SK-N-SH (cell line): ENCODE measurements at regions not wholly inside any gene's neighbourhood (a gene's known extent, or its start where the extent isn't known, plus 50 kb on each side); places are given as distances from the start of the nearest gene placed in this dataset.

Experiments
- CTCF ChIA-PET: fragments of 300-600, 350-600 bp; formaldehyde crosslinking; extraction: SDS; loops from one replicate; lab custom pipeline; 2021; lab: Yijun Ruan, JAX
- POLR2A ChIA-PET: fragments of 350-600 bp; sonication (Branson Sonifier 250); formaldehyde crosslinking; extraction: SDS; loops from one replicate; lab custom pipeline; 2020; ENCODE audit warnings: antibody characterized with exemption, inconsistent platforms; lab: Yijun Ruan, JAX
- DNase-seq: peaks from one replicate; pipeline ENCODE4 v3.0.0; 2012
- H2AFZ ChIP-seq: fragments of 200-600 bp; sonication (generic); 2 replicates; pipeline ENCODE4 v1.8.1; 2016; ENCODE audit warnings: antibody characterized with exemption, mild to moderate bottlenecking, low read depth
- H3F3A ChIP-seq: fragments of 200-600 bp; sonication (generic); replicated peaks from 2 replicates; pipeline ENCODE3; 2016; ENCODE audit warnings: antibody characterized with exemption, mild to moderate bottlenecking; ENCODE audit not compliant: insufficient read depth
- H3K27ac ChIP-seq, 2 experiments: fragments of 200-500 bp in 1 of 2; fragments of 200-600 bp in 1 of 2; sonication (Bioruptor generic) in 1 of 2; sonication (generic), shearing (Covaris generic) in 1 of 2; 2 replicates each; pipeline versions ENCODE4 v1.5.1 to v1.6.1; 2014 to 2016; ENCODE audit warnings: low read depth in 2 of 2, inconsistent platforms in 1 of 2, low read length in 1 of 2, mild to moderate bottlenecking in 1 of 2, mixed read lengths in 1 of 2
- H3K27me3 ChIP-seq: fragments of 200-600 bp; sonication (generic), shearing (Covaris generic); 2 replicates; pipeline ENCODE4 v1.6.1; 2016; ENCODE audit warnings: mixed run types; ENCODE audit not compliant: insufficient read depth
- H3K36me3 ChIP-seq, 2 experiments: fragments of 200-500 bp in 1 of 2; fragments of 200-600 bp in 1 of 2; sonication (Bioruptor generic) in 1 of 2; sonication (generic) in 1 of 2; replicated peaks in 1 of 2; 2 replicates each; pipeline versions ENCODE3 to v1.5.1; 2014 to 2016; ENCODE audit warnings: low read length in 1 of 2, mild to moderate bottlenecking in 1 of 2; ENCODE audit not compliant: insufficient read depth in 2 of 2, control insufficient read depth in 1 of 2
- H3K4me1 ChIP-seq, 2 experiments: fragments of 200-500 bp in 1 of 2; fragments of 200-600 bp in 1 of 2; sonication (Bioruptor generic) in 1 of 2; sonication (generic), shearing (Covaris generic) in 1 of 2; 2 replicates each; pipeline versions ENCODE4 v1.5.1 to v1.6.1; 2014 to 2016; ENCODE audit warnings: low read depth in 1 of 2, low read length in 1 of 2, mixed run types in 1 of 2; ENCODE audit not compliant: insufficient read depth in 2 of 2, control insufficient read depth in 1 of 2
- H3K4me2 ChIP-seq: fragments of 200-600 bp; sonication (generic), shearing (Covaris generic); 2 replicates; pipeline ENCODE4 v1.6.1; 2017; ENCODE audit warnings: mixed run types
- H3K4me3 ChIP-seq, 2 experiments: fragments of 200-500 bp in 1 of 2; fragments of 200-600 bp in 1 of 2; sonication (Bioruptor generic) in 1 of 2; sonication (generic), shearing (Covaris generic) in 1 of 2; 2 replicates each; pipeline versions ENCODE4 v1.5.1 to v1.8.1; 2014 to 2016; ENCODE audit warnings: low read depth in 2 of 2, inconsistent platforms in 1 of 2, low read length in 1 of 2, mild to moderate bottlenecking in 1 of 2, mixed read lengths in 1 of 2, moderate library complexity in 1 of 2
- H3K79me2 ChIP-seq: fragments of 200-600 bp; sonication (generic); 2 replicates; pipeline ENCODE4 v1.8.1; 2017; ENCODE audit warnings: mild to moderate bottlenecking; ENCODE audit not compliant: insufficient read depth
- H3K9ac ChIP-seq: fragments of 200-600 bp; sonication (generic); 2 replicates; pipeline ENCODE4 v1.6.1; 2017; ENCODE audit warnings: mixed run types
- H3K9me2 ChIP-seq: fragments of 200-600 bp; sonication (generic); 2 replicates; pipeline ENCODE4 v1.6.1; 2017; ENCODE audit warnings: mixed run types
- H3K9me3 ChIP-seq: fragments of 200-600 bp; sonication (generic); 2 replicates; pipeline ENCODE4 v1.6.1; 2017; ENCODE audit warnings: mixed run types, mild to moderate bottlenecking, moderate library complexity
- H4K20me1 ChIP-seq: fragments of 200-600 bp; sonication (generic); 2 replicates; pipeline ENCODE4 v1.6.1; 2017; ENCODE audit warnings: mild to moderate bottlenecking, mixed run types; ENCODE audit not compliant: insufficient read depth
- CHD2 ChIP-seq: fragments of 150-350 bp; IDR thresholded peaks from 2 replicates; pipeline ENCODE4 v1.6.1; 2018; ENCODE audit warnings: low read length; ENCODE audit not compliant: partially characterized antibody
- ELF1 ChIP-seq: IDR thresholded peaks from 2 replicates; pipeline ENCODE4 v1.4.0; 2012
- EP300 ChIP-seq, 2 experiments: IDR thresholded peaks; 2 replicates each; pipeline versions ENCODE4 v1.4.0 to v1.6.1; 2012; ENCODE audit warnings: borderline replicate concordance in 1 of 2, low read depth in 1 of 2, low read length in 1 of 2
- EZH2phosphoT487 ChIP-seq: fragments of 200-600 bp; sonication (generic); IDR thresholded peaks from 2 replicates; pipeline ENCODE4 v1.6.1; 2017; ENCODE audit warnings: low read depth, mixed run types, mild to moderate bottlenecking, antibody characterized with exemption, moderate library complexity, borderline replicate concordance
- FOXJ3 ChIP-seq: sonication (generic); formaldehyde crosslinking; IDR thresholded peaks from 2 replicates; pipeline ENCODE4 v1.5.1; 2020; ENCODE audit warnings: mild to moderate bottlenecking, missing genetic modification reagents
- FOXM1 ChIP-seq: IDR thresholded peaks from 2 replicates; pipeline ENCODE4 v1.4.0; 2012; ENCODE audit warnings: low read depth, mild to moderate bottlenecking
- GABPA ChIP-seq: IDR thresholded peaks from 2 replicates; pipeline ENCODE4 v1.4.0; 2012; ENCODE audit warnings: low read depth, mild to moderate bottlenecking
- GATA2 ChIP-seq: sonication (generic); formaldehyde crosslinking; IDR thresholded peaks from 2 replicates; pipeline ENCODE4 v1.5.0; 2020; ENCODE audit warnings: mild to moderate bottlenecking, missing genetic modification reagents
- IRF3 ChIP-seq: fragments of 150-350 bp; IDR thresholded peaks from 2 replicates; pipeline ENCODE4 v1.6.1; 2016; ENCODE audit warnings: mild to moderate bottlenecking, low read depth, low read length
- MEF2A ChIP-seq: IDR thresholded peaks from 2 replicates; pipeline ENCODE4 v1.4.0; 2012; ENCODE audit warnings: low read depth, borderline replicate concordance
- NFIC ChIP-seq: IDR thresholded peaks from 2 replicates; pipeline ENCODE4 v1.4.0; 2012; ENCODE audit warnings: borderline replicate concordance
- PBX3 ChIP-seq: IDR thresholded peaks from 2 replicates; pipeline ENCODE4; 2012
- POLR2AphosphoS5 ChIP-seq: IDR thresholded peaks from 2 replicates; pipeline ENCODE4 v1.6.1; 2012; ENCODE audit warnings: low read depth, low read length
- RCOR1 ChIP-seq: fragments of 150-350 bp; IDR thresholded peaks from 2 replicates; pipeline ENCODE4 v1.6.1; 2017; ENCODE audit warnings: antibody characterized with exemption, low read length
- REST ChIP-seq: IDR thresholded peaks from 2 replicates; pipeline ENCODE4 v1.6.1; 2012; ENCODE audit warnings: mild to moderate bottlenecking, low read depth, low read length, moderate library complexity
- RXRA ChIP-seq: IDR thresholded peaks from 2 replicates; pipeline ENCODE4 v1.4.0; 2012; ENCODE audit warnings: low read depth, mild to moderate bottlenecking, borderline replicate concordance
- SIN3A ChIP-seq: IDR thresholded peaks from 2 replicates; pipeline ENCODE4 v1.6.1; 2012; ENCODE audit warnings: low read depth, mild to moderate bottlenecking, low read length, moderate library complexity, borderline replicate concordance
- TEAD4 ChIP-seq: IDR thresholded peaks from 2 replicates; pipeline ENCODE4 v1.4.0; 2012; ENCODE audit warnings: mild to moderate bottlenecking, borderline replicate concordance; ENCODE audit not compliant: insufficient read depth
- USF1 ChIP-seq: IDR thresholded peaks from 2 replicates; pipeline ENCODE4 v1.4.0; 2012; ENCODE audit warnings: low read depth, borderline replicate concordance
- USF2 ChIP-seq: fragments of 150-350 bp; IDR thresholded peaks from 2 replicates; pipeline ENCODE4 v1.6.1; 2017; ENCODE audit warnings: antibody characterized with exemption, low read length, low read depth, borderline replicate concordance
- WGBS: methylation state at CpG from one replicate; pipeline ENCODE4 v1.1.6; 2017; ENCODE audit warnings: low lambda C conversion rate; 5-methylcytosine and 5-hydroxymethylcytosine counted together

- no peak for TF ChIP-seq REST
- no peak for TF ChIP-seq POLR2AphosphoS5
- no peak for TF ChIP-seq MEF2A
- TF ChIP-seq GATA2 (CRISPR knock-in tag), result no peak
- no peak for TF ChIP-seq NFIC
- no peak for TF ChIP-seq GABPA
- no peak for TF ChIP-seq EZH2phosphoT487
- no peak for TF ChIP-seq TEAD4
- TF ChIP-seq RXRA, result no peak
- no peak for TF ChIP-seq FOXJ3 (CRISPR knock-in tag)
- TF ChIP-seq SIN3A, result no peak
- TF ChIP-seq ELF1, result no peak
- no peak for TF ChIP-seq CHD2
These were observed 274.9 kb upstream of the NR5A2 start (continued) for GRCh38 chr1:199752688-199753027.

- Histone ChIP-seq H4K20me1 (no peaks in the 10 kb centered on the region), H3K27ac (no peak overlapping the region), H3K9me2 (no peaks in the 10 kb centered on the region), H3K9me3 (no peaks in the 10 kb centered on the region), H3F3A (no peaks in the 10 kb centered on the region), H3K36me3 (no peaks in the 10 kb centered on the region), H3K4me2 (no peak overlapping the region), H3K4me1 (no peaks in the 10 kb centered on the region), H3K9ac (no peak overlapping the region), H3K79me2 (no peaks in the 10 kb centered on the region), H3K4me3 (no peak overlapping the region), H2AFZ (no peak overlapping the region), H3K27me3 (no peaks in the 10 kb centered on the region)
- no peak for DNase-seq
- ChIA-PET POLR2A (no interaction called here), CTCF (no interaction called here)
- WGBS, result 41% methylated on average over 2 of the region's 2 CpGs
- TF ChIP-seq FOXJ3 (CRISPR knock-in tag), result no peak
- TF ChIP-seq USF1, result no peak
- no peak for TF ChIP-seq PBX3
- no peak for TF ChIP-seq NFIC
- TF ChIP-seq CHD2, result no peak
- TF ChIP-seq RCOR1, result no peak
- no peak for TF ChIP-seq FOXM1
- no peak for TF ChIP-seq GABPA
- TF ChIP-seq EZH2phosphoT487, result no peak
- TF ChIP-seq IRF3, result no peak
- no peak for TF ChIP-seq TEAD4
- no peak for TF ChIP-seq POLR2AphosphoS5
- no peak for TF ChIP-seq USF2
- TF ChIP-seq REST, result no peak
- no peak for TF ChIP-seq EP300 (IDR thresholded peaks at IDR 0.05; ENCODE audit: borderline replicate concordance in 1 of 2, low read depth in 1 of 2, low read length in 1 of 2)
These were observed 274.0 kb upstream of the NR5A2 start for GRCh38 chr1:199753513-199753912.
